AG09309 (cell line): ENCODE measurements at regions not wholly inside any gene's neighbourhood (a gene's known extent, or its start where the extent isn't known, plus 50 kb on each side); places are given as distances from the start of the nearest gene placed in this dataset.

Experiments used
- DNase-seq: peaks from one replicate; pipeline ENCODE4 v3.0.0-alpha.2; 2010; ENCODE audit warnings: low read depth
- H3K4me3 ChIP-seq: 2 replicates; pipeline ENCODE4 v1.5.1; 2011; ENCODE audit warnings: mild to moderate bottlenecking, low read depth, low read length, moderate library complexity; ENCODE audit not compliant: control insufficient read depth
- TF ChIP-seq, protein P1 (sequence below): IDR thresholded peaks from 2 replicates; pipeline ENCODE4 v1.5.1; 2011; ENCODE audit warnings: mild to moderate bottlenecking, low read depth, low read length, inconsistent platforms; ENCODE audit not compliant: insufficient read depth, control insufficient read depth; ENCODE audit errors: missing control alignments

- DNase-seq: no peak
- TF ChIP-seq, protein P1, sequence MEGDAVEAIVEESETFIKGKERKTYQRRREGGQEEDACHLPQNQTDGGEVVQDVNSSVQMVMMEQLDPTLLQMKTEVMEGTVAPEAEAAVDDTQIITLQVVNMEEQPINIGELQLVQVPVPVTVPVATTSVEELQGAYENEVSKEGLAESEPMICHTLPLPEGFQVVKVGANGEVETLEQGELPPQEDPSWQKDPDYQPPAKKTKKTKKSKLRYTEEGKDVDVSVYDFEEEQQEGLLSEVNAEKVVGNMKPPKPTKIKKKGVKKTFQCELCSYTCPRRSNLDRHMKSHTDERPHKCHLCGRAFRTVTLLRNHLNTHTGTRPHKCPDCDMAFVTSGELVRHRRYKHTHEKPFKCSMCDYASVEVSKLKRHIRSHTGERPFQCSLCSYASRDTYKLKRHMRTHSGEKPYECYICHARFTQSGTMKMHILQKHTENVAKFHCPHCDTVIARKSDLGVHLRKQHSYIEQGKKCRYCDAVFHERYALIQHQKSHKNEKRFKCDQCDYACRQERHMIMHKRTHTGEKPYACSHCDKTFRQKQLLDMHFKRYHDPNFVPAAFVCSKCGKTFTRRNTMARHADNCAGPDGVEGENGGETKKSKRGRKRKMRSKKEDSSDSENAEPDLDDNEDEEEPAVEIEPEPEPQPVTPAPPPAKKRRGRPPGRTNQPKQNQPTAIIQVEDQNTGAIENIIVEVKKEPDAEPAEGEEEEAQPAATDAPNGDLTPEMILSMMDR: no peak
- H3K4me3 ChIP-seq: no peak overlapping the region
Observed at GRCh38 chr9:23394189-23394588, 431.9 kb downstream of the ELAVL2 start.

- no peak for DNase-seq
- TF ChIP-seq, protein P1: no peak
- H3K4me3 ChIP-seq: no peak overlapping the region
Observed at GRCh38 chr9:23408874-23409273, 417.2 kb downstream of the ELAVL2 start.

- no peak overlapping the region for H3K4me3 ChIP-seq
- TF ChIP-seq, protein P1: no peak
- no peak for DNase-seq
Observed at GRCh38 chr9:23412046-23412445, 414.0 kb downstream of the ELAVL2 start.

GRCh38 chr9:23412458-23412857 lies 413.6 kb downstream of the ELAVL2 start:
- no peak for DNase-seq
- no peak overlapping the region for H3K4me3 ChIP-seq
- TF ChIP-seq, protein P1: no peak

DNA sequence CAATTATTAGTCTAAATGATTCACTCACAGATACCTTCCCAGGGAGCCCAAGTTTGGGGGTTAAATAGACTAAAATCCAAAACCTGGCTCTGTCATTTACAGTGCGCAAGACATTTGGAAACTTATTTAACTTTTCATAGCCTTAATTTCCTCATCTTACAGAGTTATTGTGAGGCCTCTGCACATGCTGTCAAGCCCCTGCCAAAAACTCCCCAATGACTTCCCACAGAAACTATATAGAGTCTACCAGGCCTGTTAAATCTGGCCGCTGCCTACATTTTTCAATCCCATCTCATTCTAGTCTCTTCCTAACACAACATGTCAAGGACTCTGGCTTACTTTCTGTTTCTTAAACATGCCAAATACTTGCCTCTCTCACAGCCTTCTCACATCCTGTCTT lies 412.5 kb downstream of the ELAVL2 start:
- TF ChIP-seq, protein P1: no peak
- H3K4me3 ChIP-seq: no peak overlapping the region
- no peak for DNase-seq

GRCh38 chr9:23423999-23424398 lies 402.0 kb downstream of the ELAVL2 start:
- no peak overlapping the region for H3K4me3 ChIP-seq

More at GRCh38 chr9:23423999-23424398, 402.0 kb downstream of the ELAVL2 start:
- TF ChIP-seq, protein P1: no peak
- DNase-seq: no peak
